Transverse colon (tissue), 4 donors: ENCODE measurements at regions not wholly inside any gene's neighbourhood (a gene's known extent, or its start where the extent isn't known, plus 50 kb on each side); places are given as distances from the start of the nearest gene placed in this dataset.

ENCODE experiments used
- DNase-seq: peaks from one replicate; pipeline ENCODE4 v3.0.0-alpha.2; 2019
- H3K27ac ChIP-seq, 4 donors: fragments of 200-600 bp; sonication (generic); 2 replicates each; pipeline ENCODE4 v1.5.1; 2016 to 2018; ENCODE audit warnings: inconsistent platforms in 4 of 4
- H3K27me3 ChIP-seq: fragments of 200-600 bp; sonication (generic); 2 replicates; pipeline ENCODE4 v1.5.1; 2017; ENCODE audit warnings: inconsistent platforms
- H3K36me3 ChIP-seq, 4 donors: fragments of 200-600 bp; sonication (generic); 2 replicates each; pipeline ENCODE4 v1.5.1; 2017 to 2019; ENCODE audit warnings: inconsistent platforms in 4 of 4
- H3K4me1 ChIP-seq, 4 donors: fragments of 200-600 bp; sonication (generic); 2 replicates each; pipeline ENCODE4 v1.5.1; 2017 to 2020; ENCODE audit warnings: inconsistent platforms in 4 of 4
- H3K4me3 ChIP-seq, 4 donors: fragments of 200-600 bp; sonication (generic); 1 replicate in 1 of 4; 2 replicates in 3 of 4; pipeline versions ENCODE4 v1.5.1 to v1.6.1; 2017 to 2019; ENCODE audit warnings: inconsistent platforms in 4 of 4
- H3K9me3 ChIP-seq, 2 donors: fragments of 200-600 bp; sonication (generic); 2 replicates each; pipeline ENCODE4 v1.5.1; 2017 to 2019; ENCODE audit warnings: inconsistent platforms in 2 of 2
- EP300 ChIP-seq: sonication (generic); formaldehyde crosslinking; IDR thresholded peaks from one replicate; pipeline ENCODE4 v1.6.1; 2017; ENCODE audit warnings: antibody characterized with exemption, low read depth
- POLR2A ChIP-seq: fragments of 450-650 bp; IDR thresholded peaks from one replicate; pipeline ENCODE4 v1.6.1; 2016; ENCODE audit warnings: antibody characterized with exemption, mild to moderate bottlenecking, moderate library complexity
- POLR2AphosphoS5 ChIP-seq, 3 donors: sonication (generic); formaldehyde crosslinking; IDR thresholded peaks; one replicate each; pipeline ENCODE4 v1.6.1; 2016; ENCODE audit warnings: antibody characterized with exemption in 3 of 3
- WGBS, 2 donors: methylation state at CpG; one replicate each; pipeline ENCODE4 v1.1.5; 2018; ENCODE audit warnings: low coverage in 1 of 2; 5-methylcytosine and 5-hydroxymethylcytosine counted together
- in situ Hi-C, 4 donors: fragments of 200-750 bp; cut with MboI; loops; one replicate each; pipeline versions ENCODE4 v1.15.0 to v1.15.1; 2017; ENCODE audit warnings: low sequenced_read_pairs in 3 of 4, low pct_ligation_motif_present in 1 of 4, low pct_unique_long_range_greater_than_20kb in 1 of 4
- intact Hi-C: fragments of 100-400 bp; cut with DNase I; formaldehyde crosslinking; loops from one replicate; pipeline ENCODE4 v1.15.1; 2023; ENCODE audit warnings: low total_unique reads
- TF ChIP-seq, protein P1 (sequence below), 5 experiments: fragments of 200-600 bp in 3 of 5; fragments of 450-650 bp in 2 of 5; sonication (generic) in 3 of 5; IDR thresholded peaks; 1 replicate in 2 of 5; 2 replicates in 3 of 5; pipeline ENCODE4 v1.5.1; 2016 to 2017; ENCODE audit warnings: antibody characterized with exemption in 5 of 5, inconsistent platforms in 3 of 5, mild to moderate bottlenecking in 2 of 5, moderate library complexity in 1 of 5

DNA sequence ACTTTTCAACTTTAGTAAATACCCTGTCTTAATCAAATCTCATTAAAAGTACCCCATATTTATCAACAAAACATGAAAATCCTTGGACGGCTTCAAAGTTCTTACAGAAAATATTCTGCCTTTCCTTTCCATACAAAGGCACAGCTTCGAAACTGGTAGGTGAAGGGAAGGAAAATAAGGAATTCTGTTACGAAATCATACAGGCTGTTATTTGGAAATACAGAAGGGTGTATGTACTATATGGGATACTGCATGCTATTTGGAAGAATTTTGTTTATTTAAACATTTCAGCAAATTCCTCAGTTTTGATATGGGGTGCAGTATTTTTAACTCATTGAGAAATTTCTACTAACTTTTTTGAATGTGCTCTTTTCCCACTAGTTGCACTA lies 138.4 kb upstream of the BTN3A2 start:
- WGBS, 2 donors, result 97 to 98% methylated on average over 3 of the region's 3 CpGs
- Histone ChIP-seq H3K36me3 (no peaks in the 10 kb centered on the region), H3K4me3 (no peak overlapping the region), H3K4me1 (peaks cover 0 to 17% (median 3%) of the 10 kb centered on the region in 4 donors), H3K9me3 (no peaks in the 10 kb centered on the region), H3K27ac (no peak overlapping the region), H3K27me3 (no peaks in the 10 kb centered on the region)
- intact Hi-C loops (no loop called here), in situ Hi-C loops (loop anchor here in 1 of 4 donors (25.0 kb wide), 1 partner anchor 911 kb away; a partner anchor contains a TSS)
- TF ChIP-seq POLR2AphosphoS5 (IDR thresholded peaks at IDR 0.05) (no peak), EP300 (no peak), POLR2A (no peak)
- TF ChIP-seq, protein P1, sequence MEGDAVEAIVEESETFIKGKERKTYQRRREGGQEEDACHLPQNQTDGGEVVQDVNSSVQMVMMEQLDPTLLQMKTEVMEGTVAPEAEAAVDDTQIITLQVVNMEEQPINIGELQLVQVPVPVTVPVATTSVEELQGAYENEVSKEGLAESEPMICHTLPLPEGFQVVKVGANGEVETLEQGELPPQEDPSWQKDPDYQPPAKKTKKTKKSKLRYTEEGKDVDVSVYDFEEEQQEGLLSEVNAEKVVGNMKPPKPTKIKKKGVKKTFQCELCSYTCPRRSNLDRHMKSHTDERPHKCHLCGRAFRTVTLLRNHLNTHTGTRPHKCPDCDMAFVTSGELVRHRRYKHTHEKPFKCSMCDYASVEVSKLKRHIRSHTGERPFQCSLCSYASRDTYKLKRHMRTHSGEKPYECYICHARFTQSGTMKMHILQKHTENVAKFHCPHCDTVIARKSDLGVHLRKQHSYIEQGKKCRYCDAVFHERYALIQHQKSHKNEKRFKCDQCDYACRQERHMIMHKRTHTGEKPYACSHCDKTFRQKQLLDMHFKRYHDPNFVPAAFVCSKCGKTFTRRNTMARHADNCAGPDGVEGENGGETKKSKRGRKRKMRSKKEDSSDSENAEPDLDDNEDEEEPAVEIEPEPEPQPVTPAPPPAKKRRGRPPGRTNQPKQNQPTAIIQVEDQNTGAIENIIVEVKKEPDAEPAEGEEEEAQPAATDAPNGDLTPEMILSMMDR (IDR thresholded peaks at IDR 0.05), result no peak
- DNase-seq, result no peak

DNA sequence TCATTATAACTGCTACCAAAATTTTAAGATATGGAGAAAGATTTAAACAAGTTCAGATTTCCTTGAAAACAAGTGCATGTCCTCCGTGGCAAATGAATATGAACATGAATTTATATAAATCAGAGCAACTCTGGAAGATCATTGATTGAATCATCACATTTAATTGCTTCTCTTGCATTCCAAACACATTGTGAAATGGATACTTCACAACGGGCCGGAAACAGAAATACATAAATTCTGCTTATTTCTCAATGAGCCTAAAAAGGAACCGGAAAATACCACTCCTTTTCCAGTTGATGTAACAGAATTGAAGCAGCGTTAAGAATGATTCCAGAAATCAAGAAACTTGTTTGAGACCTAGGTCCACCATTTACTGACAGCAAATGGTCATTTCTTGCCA lies 134.6 kb upstream of the BTN3A2 start:
- H3K27ac ChIP-seq, result no peak overlapping the region

DNA sequence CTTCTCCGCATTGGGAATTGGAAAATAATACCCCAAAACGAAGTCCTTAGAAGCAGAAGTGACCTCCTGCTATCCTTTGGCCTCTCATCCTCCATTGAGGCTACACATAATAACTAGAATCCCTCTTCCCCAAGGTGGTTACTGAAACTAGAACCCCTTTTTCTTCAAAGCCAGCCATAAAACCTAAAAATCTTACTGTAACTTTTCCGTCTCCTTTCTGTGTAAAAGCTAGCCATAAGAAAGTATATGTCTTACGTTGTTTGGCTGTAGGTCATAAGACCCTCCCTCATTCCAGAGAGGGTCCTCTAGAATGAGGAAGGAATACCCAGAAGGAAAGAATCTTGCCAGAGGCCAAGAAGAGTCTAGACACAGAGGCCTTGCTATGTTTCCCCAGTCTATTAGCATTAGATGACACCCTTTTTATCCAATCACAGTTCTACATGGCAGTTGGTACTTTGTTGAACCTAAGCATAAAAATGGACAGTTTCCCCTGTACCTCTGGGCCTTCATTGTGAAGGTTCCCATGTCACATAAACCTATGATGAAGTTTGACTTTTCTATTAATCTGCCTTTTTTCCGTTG lies 133.9 kb upstream of the BTN3A2 start:
- in situ Hi-C loops, result loop anchor here in 1 of 4 donors (25.0 kb wide), 1 partner anchor 906 kb away; a partner anchor contains a TSS
- no peak for DNase-seq
- TF ChIP-seq POLR2AphosphoS5 (IDR thresholded peaks at IDR 0.05) (no peak), EP300 (no peak), POLR2A (no peak)
- TF ChIP-seq, protein P1 (IDR thresholded peaks at IDR 0.05), result no peak
- Histone ChIP-seq H3K27ac (no peak overlapping the region), H3K27me3 (peaks cover 23% of the 10 kb centered on the region), H3K36me3 (no peaks in the 10 kb centered on the region), H3K9me3 (no peaks in the 10 kb centered on the region), H3K4me3 (no peak overlapping the region), H3K4me1 (peaks cover 0 to 28% (median 10%) of the 10 kb centered on the region in 4 donors)
- intact Hi-C loops, result no loop called here
- 93 to 98% methylated on average over 4 to 5 of the region's 5 CpGs for WGBS, 2 donors

More for the DNA sequence above, 134.6 kb upstream of the BTN3A2 start:
- intact Hi-C loops (no loop called here), in situ Hi-C loops (loop anchor here in 1 of 4 donors (25.0 kb wide), 1 partner anchor 907 kb away; a partner anchor contains a TSS)
- Histone ChIP-seq H3K27me3 (peaks cover 21% of the 10 kb centered on the region), H3K36me3 (no peaks in the 10 kb centered on the region), H3K9me3 (no peaks in the 10 kb centered on the region), H3K4me1 (peaks cover 0 to 26% (median 10%) of the 10 kb centered on the region in 4 donors), H3K4me3 (no peak overlapping the region)
- no peak for DNase-seq
- TF ChIP-seq POLR2AphosphoS5 (IDR thresholded peaks at IDR 0.05) (no peak), POLR2A (no peak), EP300 (no peak)
- TF ChIP-seq, protein P1 (IDR thresholded peaks at IDR 0.05), result no peak
- 83 to 87% methylated on average over 5 of the region's 5 CpGs for WGBS, 2 donors

DNA sequence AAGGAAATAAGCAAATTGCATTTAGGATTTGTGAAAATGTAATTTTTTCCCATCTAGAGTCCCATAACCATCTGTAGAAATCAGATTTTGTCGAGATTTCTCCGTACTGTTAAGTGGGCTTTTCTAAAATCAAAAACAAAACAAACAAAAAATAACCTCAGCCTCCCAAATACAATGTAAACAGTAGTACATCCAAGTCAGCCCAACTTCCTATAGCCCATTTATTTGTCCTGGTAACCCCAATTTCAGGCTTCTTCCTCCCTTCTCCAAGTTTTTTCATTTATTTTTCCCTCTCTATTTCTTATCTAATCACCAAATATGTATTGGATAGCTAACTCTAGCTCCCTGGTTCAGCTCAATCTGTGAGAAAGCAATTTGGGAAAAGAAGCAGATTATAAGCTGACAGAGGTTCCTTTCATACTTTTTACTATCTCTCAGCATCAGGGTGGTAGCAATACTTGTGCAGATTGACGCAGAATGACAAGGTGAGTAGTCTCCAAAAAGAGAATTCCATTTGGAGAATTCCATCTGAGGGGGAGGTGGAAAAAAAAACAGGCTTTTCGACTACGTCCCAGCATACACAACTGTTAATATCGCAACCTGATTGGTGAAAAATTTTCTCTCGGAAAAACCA lies 132.6 kb upstream of the BTN3A2 start:
- Histone ChIP-seq H3K4me3 (peak overlapping the region in 2 of 4 donors; percentile 53 to 79), H3K36me3 (no peaks in the 10 kb centered on the region), H3K4me1 (peaks cover 0 to 28% (median 10%) of the 10 kb centered on the region in 4 donors), H3K27ac (peak overlapping the region; percentile 87 to 96 (median 93)), H3K27me3 (peaks cover 23% of the 10 kb centered on the region), H3K9me3 (no peaks in the 10 kb centered on the region)
- intact Hi-C loops, result no loop called here
- in situ Hi-C loops, result loop anchor here in 1 of 4 donors (25.0 kb wide), 1 partner anchor 905 kb away; a partner anchor contains a TSS
- WGBS, 2 donors, result 72 to 79% methylated on average over 6 to 7 of the region's 7 CpGs
- TF ChIP-seq POLR2A (no peak), EP300 (no peak), POLR2AphosphoS5 (IDR thresholded peaks at IDR 0.05) (no peak)
- TF ChIP-seq, protein P1 (IDR thresholded peaks at IDR 0.05), result no peak
- no peak for DNase-seq
